NB4 (cell line): ENCODE measurements at regions not wholly inside any gene's neighbourhood (a gene's known extent, or its start where the extent isn't known, plus 50 kb on each side); places are given as distances from the start of the nearest gene placed in this dataset.

Experiments
- DNase-seq: peaks from one replicate; pipeline ENCODE4 v3.0.0; 2010; ENCODE audit warnings: low read depth
- H3K4me3 ChIP-seq: one replicate; pipeline ENCODE4 v1.5.1; 2011; ENCODE audit warnings: mild to moderate bottlenecking, low read depth, low read length, moderate library complexity
- CTCF ChIP-seq: IDR thresholded peaks from one replicate; pipeline ENCODE4 v1.5.1; 2012; ENCODE audit warnings: low read depth, low read length
- MAX ChIP-seq: IDR thresholded peaks from 2 replicates; pipeline ENCODE4 v1.6.1; 2011; ENCODE audit warnings: low read depth, low read length
- MYC ChIP-seq: IDR thresholded peaks from 2 replicates; pipeline ENCODE4 v1.6.1; 2011; ENCODE audit warnings: low read depth, low read length
- POLR2A ChIP-seq: IDR thresholded peaks from 2 replicates; pipeline ENCODE4 v1.6.1; 2011; ENCODE audit warnings: mild to moderate bottlenecking; ENCODE audit not compliant: insufficient read length; ENCODE audit errors: extremely low read depth

GRCh38 chr13:90300015-90300414, 1047.5 kb upstream of the MIR17HG start:
- no peak for DNase-seq
- no peak for TF ChIP-seq CTCF
- no peak for TF ChIP-seq MAX
- no peak for TF ChIP-seq POLR2A
- no peak for TF ChIP-seq MYC
- H3K4me3 ChIP-seq: no peak overlapping the region

- DNase-seq: no peak
- TF ChIP-seq CTCF (no peak), MYC (no peak), POLR2A (no peak)
- no peak overlapping the region for H3K4me3 ChIP-seq
These were observed 1045.4 kb upstream of the MIR17HG start for GRCh38 chr13:90302107-90302506.

GRCh38 chr13:90305796-90306195, 1041.7 kb upstream of the MIR17HG start:
- no peak overlapping the region for H3K4me3 ChIP-seq
- no peak for DNase-seq
- TF ChIP-seq POLR2A: no peak
- TF ChIP-seq CTCF: no peak
- TF ChIP-seq MYC: no peak
- TF ChIP-seq MAX: no peak

GRCh38 chr13:90307136-90307535, 1040.4 kb upstream of the MIR17HG start:
- no peak for TF ChIP-seq MAX
- TF ChIP-seq POLR2A: no peak
- no peak for TF ChIP-seq MYC
- TF ChIP-seq CTCF: no peak
- DNase-seq: no peak

GRCh38 chr13:90308249-90308648, 1039.2 kb upstream of the MIR17HG start:
- no peak overlapping the region for H3K4me3 ChIP-seq
- TF ChIP-seq MAX (no peak), POLR2A (no peak), CTCF (no peak), MYC (no peak)
- no peak for DNase-seq

More at GRCh38 chr13:90307136-90307535, 1040.4 kb upstream of the MIR17HG start:
- no peak overlapping the region for H3K4me3 ChIP-seq

GRCh38 chr13:90311929-90312328, 1035.6 kb upstream of the MIR17HG start:
- TF ChIP-seq MYC (no peak), MAX (no peak), CTCF (no peak), POLR2A (no peak)
- H3K4me3 ChIP-seq: no peak overlapping the region
- DNase-seq: no peak
